Cardiac fibroblast (primary cell): ENCODE measurements at regions not wholly inside any gene's neighbourhood (a gene's known extent, or its start where the extent isn't known, plus 50 kb on each side); places are given as distances from the start of the nearest gene placed in this dataset.

ENCODE experiments used
- DNase-seq, 2 donors: peaks; one replicate each; pipeline versions ENCODE4 v3.0.0 to v3.0.0-alpha.2; 2010; ENCODE audit warnings: low read depth in 2 of 2
- H3K4me3 ChIP-seq, 2 donors: replicated peaks in 1 of 2; 1 replicate in 1 of 2; 2 replicates in 1 of 2; pipeline ENCODE4 v1.5.1; 2011; ENCODE audit warnings: low read depth in 2 of 2, low read length in 2 of 2, mild to moderate bottlenecking in 2 of 2, moderate library complexity in 1 of 2
- CTCF ChIP-seq: IDR thresholded peaks from one replicate; pipeline ENCODE4 v1.5.1; 2011; ENCODE audit warnings: low read depth, mild to moderate bottlenecking, low read length, inconsistent platforms

DNA sequence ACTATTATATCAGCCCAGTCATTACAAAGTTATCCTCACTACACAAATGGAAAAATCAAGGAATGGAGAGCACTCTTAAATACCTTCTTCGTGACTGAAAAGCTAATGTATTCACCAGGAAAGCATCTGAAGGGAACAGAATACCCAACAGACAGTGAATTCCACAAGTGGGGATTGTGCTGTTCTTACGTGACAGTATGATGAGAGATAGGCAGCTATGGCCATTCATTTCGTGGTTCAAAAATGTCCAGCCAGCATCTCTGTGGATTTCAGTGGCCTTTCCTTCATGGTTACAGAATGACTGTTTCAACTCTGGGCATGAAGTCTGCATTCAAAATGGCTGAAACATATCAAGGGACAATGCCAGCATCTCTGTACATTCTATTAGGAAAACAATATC, 323.8 kb downstream of the PRELID2 start:
- no peak overlapping the region for H3K4me3 ChIP-seq
- DNase-seq = no peak
- no peak for TF ChIP-seq CTCF

- DNase-seq = no peak
- no peak for TF ChIP-seq CTCF
These were observed 324.4 kb downstream of the PRELID2 start for GRCh38 chr5:145510769-145511168.

GRCh38 chr5:145510324-145510723, 324.8 kb downstream of the PRELID2 start:
- no peak overlapping the region for H3K4me3 ChIP-seq
- TF ChIP-seq CTCF = no peak
- DNase-seq = peak; percentile 59 to 67

More at GRCh38 chr5:145510769-145511168, 324.4 kb downstream of the PRELID2 start:
- no peak overlapping the region for H3K4me3 ChIP-seq

GRCh38 chr5:145509336-145510136, 325.6 kb downstream of the PRELID2 start:
- H3K4me3 ChIP-seq = no peak overlapping the region
- DNase-seq = peak; percentile 7 to 44
- no peak for TF ChIP-seq CTCF

DNA sequence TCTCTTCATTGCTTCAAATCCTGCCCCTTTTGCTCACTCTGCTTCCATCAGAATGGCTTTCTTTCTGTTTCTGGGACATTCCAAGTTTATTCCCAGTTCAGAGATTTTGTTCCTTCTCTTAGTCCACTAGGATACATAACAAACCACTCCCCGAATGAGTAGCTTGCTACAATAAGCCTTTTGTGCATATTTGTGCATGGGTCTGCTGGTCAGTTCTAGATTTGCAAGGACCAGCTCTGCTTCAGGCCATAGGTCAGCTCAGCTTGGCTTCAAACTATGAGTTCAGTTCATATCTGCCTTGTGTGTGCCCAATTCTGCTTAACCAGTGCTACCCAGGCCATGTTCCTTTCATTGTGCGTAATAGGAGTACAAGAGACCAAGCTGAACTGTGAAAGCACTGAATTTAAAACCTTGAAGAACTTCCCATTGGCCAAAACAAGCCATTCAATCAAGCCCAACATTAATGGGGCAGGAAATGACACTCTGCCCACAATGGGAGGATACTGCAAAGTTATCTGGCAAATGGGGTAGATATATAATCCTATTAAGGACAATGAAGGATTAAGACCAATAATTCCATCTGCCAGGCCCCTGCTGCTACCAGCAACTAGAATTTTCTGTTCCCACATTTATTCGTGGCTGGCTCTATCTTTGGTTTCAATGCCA, 328.8 kb downstream of the PRELID2 start:
- H3K4me3 ChIP-seq = no peak overlapping the region
- no peak for TF ChIP-seq CTCF
- no peak for DNase-seq

GRCh38 chr5:145502906-145503305, 332.2 kb downstream of the PRELID2 start:
- no peak overlapping the region for H3K4me3 ChIP-seq
- DNase-seq = no peak
- no peak for TF ChIP-seq CTCF
